ENCODE measurements at regions not wholly inside any gene's neighbourhood (a gene's known extent, or its start where the extent isn't known, plus 50 kb on each side); places are given as distances from the start of the nearest gene placed in this dataset.

DNA sequence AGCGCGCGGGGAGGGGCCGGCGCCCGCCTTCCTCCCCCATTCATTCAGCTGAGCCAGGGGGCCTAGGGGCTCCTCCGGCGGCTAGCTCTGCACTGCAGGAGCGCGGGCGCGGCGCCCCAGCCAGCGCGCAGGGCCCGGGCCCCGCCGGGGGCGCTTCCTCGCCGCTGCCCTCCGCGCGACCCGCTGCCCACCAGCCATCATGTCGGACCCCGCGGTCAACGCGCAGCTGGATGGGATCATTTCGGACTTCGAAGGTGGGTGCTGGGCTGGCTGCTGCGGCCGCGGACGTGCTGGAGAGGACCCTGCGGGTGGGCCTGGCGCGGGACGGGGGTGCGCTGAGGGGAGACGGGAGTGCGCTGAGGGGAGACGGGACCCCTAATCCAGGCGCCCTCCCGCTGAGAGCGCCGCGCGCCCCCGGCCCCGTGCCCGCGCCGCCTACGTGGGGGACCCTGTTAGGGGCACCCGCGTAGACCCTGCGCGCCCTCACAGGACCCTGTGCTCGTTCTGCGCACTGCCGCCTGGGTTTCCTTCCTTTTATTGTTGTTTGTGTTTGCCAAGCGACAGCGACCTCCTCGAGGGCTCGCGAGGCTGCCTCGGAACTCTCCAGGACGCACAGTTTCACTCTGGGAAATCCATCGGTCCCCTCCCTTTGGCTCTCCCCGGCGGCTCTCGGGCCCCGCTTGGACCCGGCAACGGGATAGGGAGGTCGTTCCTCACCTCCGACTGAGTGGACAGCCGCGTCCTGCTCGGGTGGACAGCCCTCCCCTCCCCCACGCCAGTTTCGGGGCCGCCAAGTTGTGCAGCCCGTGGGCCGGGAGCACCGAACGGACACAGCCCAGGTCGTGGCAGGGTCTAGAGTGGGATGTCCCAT, 232.8 kb downstream of the SEC14L1 start:
- TF ChIP-seq, protein P1, sequence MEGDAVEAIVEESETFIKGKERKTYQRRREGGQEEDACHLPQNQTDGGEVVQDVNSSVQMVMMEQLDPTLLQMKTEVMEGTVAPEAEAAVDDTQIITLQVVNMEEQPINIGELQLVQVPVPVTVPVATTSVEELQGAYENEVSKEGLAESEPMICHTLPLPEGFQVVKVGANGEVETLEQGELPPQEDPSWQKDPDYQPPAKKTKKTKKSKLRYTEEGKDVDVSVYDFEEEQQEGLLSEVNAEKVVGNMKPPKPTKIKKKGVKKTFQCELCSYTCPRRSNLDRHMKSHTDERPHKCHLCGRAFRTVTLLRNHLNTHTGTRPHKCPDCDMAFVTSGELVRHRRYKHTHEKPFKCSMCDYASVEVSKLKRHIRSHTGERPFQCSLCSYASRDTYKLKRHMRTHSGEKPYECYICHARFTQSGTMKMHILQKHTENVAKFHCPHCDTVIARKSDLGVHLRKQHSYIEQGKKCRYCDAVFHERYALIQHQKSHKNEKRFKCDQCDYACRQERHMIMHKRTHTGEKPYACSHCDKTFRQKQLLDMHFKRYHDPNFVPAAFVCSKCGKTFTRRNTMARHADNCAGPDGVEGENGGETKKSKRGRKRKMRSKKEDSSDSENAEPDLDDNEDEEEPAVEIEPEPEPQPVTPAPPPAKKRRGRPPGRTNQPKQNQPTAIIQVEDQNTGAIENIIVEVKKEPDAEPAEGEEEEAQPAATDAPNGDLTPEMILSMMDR (conservative IDR thresholded peaks at IDR 0.05; ENCODE audit: low read depth, low read length) = no peak
- Histone ChIP-seq H3K4me3 (IDR thresholded peaks at IDR 0.05; ENCODE audit: insufficient read depth, low read depth, low read length) (peak overlapping the region; percentile 35), H3K9ac (peak overlapping the region; percentile 94), H4K20me1 (ENCODE audit: insufficient read depth) (no peaks in the 10 kb centered on the region; the same call in 1 of the 2 replicates), H3K4me2 (peak overlapping the region; percentile 74), H3K36me3 (ENCODE audit: insufficient read depth) (no peaks in the 10 kb centered on the region), H3K27ac (peak overlapping the region; percentile 90), H3K79me2 (ENCODE audit: insufficient read depth, low read depth) (peaks cover 96% of the 10 kb centered on the region), H2AFZ (ENCODE audit: low read depth) (no peak overlapping the region), H3K4me1 (ENCODE audit: low read depth, poor library complexity, severe bottlenecking) (peaks cover 76% of the 10 kb centered on the region), H3K27me3 (ENCODE audit: insufficient read depth, low read depth) (no peaks in the 10 kb centered on the region)

DNA sequence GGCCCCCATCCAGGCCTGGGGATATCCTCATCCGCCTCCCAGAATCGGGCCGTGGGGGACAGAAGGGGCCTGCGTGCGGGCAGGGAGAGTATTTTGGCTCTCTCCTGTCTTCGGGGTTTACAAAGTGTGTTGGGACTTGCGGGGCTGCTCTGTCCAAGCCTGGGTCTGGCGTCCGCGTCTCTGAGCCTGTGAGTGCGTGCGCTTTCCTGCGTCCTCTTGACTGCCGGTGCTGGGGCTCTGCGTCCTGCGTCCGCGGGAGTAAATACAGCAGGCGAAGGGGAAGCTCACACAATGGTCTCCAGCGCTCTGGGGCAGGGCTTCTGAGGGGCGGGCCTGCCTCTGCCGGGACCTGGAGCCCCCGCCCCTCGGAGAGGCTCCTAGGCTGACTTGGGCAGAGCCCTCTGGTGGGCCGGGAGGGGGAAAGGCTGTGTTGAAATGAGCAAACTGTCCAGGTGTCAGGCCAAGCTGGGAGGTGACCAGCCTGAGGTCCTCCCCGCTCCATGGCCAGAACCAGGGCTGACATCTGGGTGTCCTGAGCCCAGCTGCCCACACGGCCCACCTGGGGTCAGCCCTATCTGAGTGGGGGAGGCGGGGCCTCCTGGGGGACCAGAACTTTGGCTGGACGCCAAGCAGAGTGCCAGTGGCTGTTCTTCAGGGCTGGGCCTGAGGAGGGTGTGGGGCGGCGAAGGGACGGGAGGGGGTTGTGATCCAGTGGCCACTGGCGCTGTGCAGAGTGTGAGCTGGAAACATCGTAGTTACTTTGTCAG, 233.6 kb downstream of the SEC14L1 start:
- Histone ChIP-seq H3K9ac (peak overlapping the region; percentile 94), H2AFZ (ENCODE audit: low read depth) (no peak overlapping the region), H3K36me3 (ENCODE audit: insufficient read depth) (no peaks in the 10 kb centered on the region), H3K27ac (peak overlapping the region; percentile 90), H3K4me1 (ENCODE audit: low read depth, poor library complexity, severe bottlenecking) (peaks cover 76% of the 10 kb centered on the region), H3K4me2 (peak overlapping the region; percentile 74), H3K27me3 (ENCODE audit: insufficient read depth, low read depth) (no peaks in the 10 kb centered on the region), H4K20me1 (ENCODE audit: insufficient read depth) (no peaks in the 10 kb centered on the region; the same call in 1 of the 2 replicates), H3K4me3 (IDR thresholded peaks at IDR 0.05; ENCODE audit: insufficient read depth, low read depth, low read length) (peak overlapping the region; percentile 35), H3K79me2 (ENCODE audit: insufficient read depth, low read depth) (peaks cover 96% of the 10 kb centered on the region)
- TF ChIP-seq, protein P1 (conservative IDR thresholded peaks at IDR 0.05; ENCODE audit: low read depth, low read length) = no peak; the same call in 1 of the 2 replicates

DNA sequence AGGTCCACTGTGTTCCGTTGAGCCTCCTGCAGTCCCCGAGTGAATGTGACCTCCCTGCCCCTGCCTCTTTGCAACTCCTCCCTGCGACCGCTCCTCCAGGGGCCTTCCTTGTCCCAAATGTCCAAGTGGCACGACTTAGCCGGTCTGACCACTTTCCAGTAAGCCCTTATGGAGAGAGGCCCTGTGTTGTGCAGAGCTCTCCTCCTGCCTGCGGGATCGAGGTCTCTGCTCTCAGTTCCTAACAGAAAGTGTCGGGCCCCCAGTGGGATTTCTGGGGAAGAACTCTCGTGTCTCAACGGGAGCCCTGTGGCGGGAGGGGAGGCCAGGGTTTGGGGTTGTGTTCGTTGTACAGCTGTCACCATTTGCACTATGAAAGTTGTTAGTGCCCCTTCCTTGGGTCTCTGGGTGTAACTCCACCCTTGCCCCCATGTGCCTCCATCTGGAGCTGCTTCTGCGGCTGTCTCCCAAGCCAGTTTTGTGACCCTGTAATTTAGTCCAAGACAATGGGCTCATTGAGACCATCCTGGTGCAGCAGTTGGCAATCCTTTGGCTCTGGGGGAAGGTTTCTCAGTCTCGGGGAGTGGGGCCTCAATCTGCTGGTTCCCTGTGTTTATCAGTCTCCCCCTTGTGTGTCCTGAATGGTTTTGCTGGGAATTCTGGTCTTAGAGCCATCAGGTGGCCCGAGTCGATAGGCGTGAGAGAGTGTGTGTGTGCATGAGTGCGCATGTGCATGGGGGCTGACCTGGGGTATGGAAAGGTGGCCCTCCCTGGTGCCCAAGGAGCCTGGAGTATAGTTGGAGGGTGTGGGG, 234.5 kb downstream of the SEC14L1 start:
- H3K9ac ChIP-seq = no peak overlapping the region; the same call in 1 of the 2 replicates
- H2AFZ ChIP-seq (ENCODE audit: low read depth) = no peak overlapping the region

More for the DNA sequence above, 234.5 kb downstream of the SEC14L1 start:
- Histone ChIP-seq H3K4me2 (peak overlapping the region; percentile 74), H3K27ac (peak overlapping the region; percentile 17; the same call in 1 of the 2 replicates), H3K27me3 (ENCODE audit: insufficient read depth, low read depth) (no peaks in the 10 kb centered on the region), H3K4me3 (IDR thresholded peaks at IDR 0.05; ENCODE audit: insufficient read depth, low read depth, low read length) (no peak overlapping the region), H4K20me1 (ENCODE audit: insufficient read depth) (no peaks in the 10 kb centered on the region; the same call in 1 of the 2 replicates), H3K4me1 (ENCODE audit: low read depth, poor library complexity, severe bottlenecking) (peaks cover 75% of the 10 kb centered on the region), H3K36me3 (ENCODE audit: insufficient read depth) (no peaks in the 10 kb centered on the region), H3K79me2 (ENCODE audit: insufficient read depth, low read depth) (peaks cover 95% of the 10 kb centered on the region)
- TF ChIP-seq, protein P1 (conservative IDR thresholded peaks at IDR 0.05; ENCODE audit: low read depth, low read length) = no peak
